GM21528 (cell line): ENCODE measurements at regions not wholly inside any gene's neighbourhood (a gene's known extent, or its start where the extent isn't known, plus 50 kb on each side); places are given as distances from the start of the nearest gene placed in this dataset.

ENCODE experiments used
- ATAC-seq: cut with Tn5 transposase; IDR thresholded peaks from one replicate; pipeline ENCODE4 v1.9.1; 2021; ENCODE audit warnings: mild to moderate bottlenecking, moderate library complexity; ENCODE audit not compliant: unreplicated experiment, low FRiP score

GRCh38 chr12:69092137-69092536 is 147.2 kb upstream of the CPSF6 start:
- no peak for ATAC-seq

DNA sequence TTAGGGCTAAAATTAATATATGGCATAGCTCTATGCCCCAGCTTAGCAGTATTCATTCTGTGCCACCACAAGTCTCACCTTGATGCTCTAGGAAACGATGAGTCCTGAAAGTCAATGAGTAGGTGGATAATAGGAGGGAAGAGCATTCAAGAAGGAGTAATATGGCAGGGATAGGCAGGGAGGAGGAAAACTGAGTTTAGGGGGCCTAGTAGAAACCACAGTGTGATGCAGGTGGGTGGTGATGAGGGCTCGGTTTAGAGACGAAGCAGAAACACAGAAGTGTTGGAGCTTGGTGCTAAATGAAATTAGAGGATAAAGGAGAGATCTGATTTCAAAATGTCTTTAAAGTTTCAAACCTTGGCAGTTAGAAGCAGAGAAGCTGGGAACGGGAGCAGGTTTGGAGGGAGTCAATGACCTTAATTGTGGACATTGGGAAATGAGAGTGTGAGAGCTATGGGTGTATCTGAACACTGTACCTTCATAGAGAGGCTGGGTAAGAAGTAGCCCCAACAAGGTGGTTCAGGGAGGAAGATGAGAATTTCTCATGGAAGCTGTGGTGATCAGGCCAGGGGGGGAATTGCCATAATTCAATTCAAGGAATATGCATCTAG is 144.7 kb upstream of the CPSF6 start:
- ATAC-seq: no peak

DNA sequence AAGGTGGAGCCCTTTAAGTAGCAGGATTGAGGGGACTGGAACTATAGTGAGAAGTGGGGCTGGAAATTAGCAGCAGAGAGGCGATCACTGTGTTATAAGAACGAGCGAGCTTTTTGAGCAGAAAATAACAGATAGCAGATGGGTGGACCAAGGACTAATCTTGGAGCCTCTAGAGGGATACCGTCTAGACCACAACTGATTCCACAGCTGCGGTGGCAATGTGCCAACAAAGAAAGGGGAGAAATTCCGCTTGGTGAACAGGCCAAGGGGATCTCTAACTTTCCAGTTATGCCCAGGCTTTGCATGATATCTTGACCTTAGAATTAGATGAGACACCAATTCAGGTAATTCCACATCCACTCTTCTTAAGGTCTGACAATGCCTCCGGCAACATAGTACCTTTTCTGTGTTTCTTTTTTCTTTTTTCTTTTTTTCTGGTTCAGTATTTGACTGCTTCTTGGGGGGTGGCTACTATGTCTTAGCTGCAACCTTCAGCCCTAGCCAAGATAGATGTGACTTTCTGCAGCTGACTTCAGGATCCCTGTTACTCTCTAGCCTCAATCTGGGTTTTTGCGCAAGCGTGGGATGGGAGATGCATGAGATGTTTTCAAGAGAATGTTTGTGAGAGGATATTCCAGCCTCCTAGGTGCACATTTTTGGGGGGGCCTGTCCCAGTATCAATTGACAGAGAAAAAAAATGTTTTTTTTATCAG is 143.4 kb upstream of the CPSF6 start:
- ATAC-seq: no peak

DNA sequence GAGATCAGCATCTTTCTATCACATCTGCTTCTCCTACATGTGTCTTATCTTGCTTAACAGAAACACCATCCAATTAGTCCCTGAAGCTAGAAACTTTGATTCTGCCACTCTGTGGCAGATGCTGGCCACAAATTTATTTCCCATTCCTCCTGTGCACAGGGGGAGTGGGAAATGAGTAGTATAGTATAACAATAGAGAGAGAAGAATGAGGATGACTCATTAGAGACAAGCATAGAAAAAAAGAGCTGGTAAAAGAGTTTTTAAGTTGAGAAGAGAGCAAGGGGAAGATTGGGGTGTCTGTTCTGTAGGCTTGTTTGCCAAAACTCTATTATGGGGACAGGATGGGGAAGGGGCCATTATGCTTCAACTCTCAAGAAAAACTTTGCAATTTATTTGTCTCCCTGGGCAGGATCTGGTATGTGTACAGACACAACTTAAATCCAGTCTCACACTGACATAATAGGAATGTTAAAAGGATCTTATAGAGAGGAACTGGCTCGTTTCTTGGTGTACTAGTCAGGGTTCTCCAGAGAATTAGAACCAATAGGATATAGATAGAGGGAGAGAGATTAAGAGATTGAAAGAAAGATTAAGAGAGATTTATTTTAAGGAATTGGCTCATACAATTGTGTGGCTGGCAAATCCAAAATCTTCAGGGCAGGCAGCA is 142.6 kb upstream of the CPSF6 start:
- no peak for ATAC-seq

GRCh38 chr12:69097619-69098368 is 141.6 kb upstream of the CPSF6 start:
- no peak for ATAC-seq

GRCh38 chr12:69099201-69099837 is 140.1 kb upstream of the CPSF6 start:
- no peak for ATAC-seq

GRCh38 chr12:69101505-69101904 is 137.9 kb upstream of the CPSF6 start:
- ATAC-seq: no peak

DNA sequence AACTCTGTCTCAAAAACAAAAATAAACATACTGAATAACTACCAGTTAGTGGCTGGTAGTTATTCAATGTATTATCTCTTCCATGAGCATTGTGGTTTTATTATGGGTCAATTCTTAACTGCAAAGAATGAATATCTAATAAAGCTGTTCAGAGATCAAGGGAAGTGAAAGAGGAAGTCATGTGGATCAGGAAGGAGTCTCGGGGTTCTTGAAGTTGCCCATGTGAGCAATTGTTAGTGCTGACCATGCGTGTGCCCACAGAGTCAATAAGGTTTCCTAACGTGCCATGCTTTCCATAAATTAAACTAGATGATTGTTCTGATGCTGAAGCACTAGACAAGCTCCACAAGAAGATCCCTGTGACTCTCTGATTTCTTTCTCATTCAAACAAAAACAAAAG is 136.5 kb upstream of the CPSF6 start:
- ATAC-seq: no peak

DNA sequence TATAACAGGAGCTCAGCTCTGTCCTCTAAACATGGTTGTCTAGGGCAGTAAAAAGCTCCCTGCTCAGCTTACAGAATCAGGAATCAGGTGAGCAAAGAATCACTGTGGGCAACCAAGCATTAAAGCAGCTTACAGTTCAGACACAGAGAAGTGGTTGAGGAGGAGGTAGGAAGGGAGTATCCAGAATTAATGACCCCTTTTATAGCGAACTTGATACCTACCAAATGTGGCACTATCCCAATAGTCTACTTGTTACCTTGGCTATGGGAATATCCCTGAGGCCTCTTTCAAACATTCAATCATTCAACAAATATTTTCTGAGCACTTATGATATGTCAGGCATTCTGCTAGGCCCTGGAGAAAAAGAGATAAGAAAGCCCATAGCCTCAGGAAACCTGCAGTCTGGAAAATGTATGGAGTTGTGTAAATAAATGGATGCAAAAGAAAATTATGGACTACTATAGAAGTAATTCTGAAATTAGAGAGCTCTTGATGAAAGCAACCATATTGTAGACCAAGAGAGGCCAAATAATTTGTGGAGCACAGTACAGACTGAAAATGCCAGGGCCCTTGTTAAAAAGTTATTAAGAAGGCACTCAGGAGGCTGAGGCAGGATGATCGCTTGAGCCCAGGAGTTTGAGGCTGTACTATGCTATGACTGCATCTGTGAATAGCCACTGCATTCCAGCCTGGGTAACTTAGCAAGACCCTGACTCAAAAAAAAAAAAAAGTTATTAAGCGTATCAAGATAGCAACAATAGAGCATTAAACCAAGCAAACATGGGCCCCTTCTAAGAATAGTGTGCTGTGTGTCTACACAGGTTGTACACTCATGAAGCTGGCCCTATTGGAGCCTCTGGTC is 134.0 kb upstream of the CPSF6 start:
- no peak for ATAC-seq

- no peak for ATAC-seq
These were observed 132.8 kb upstream of the CPSF6 start for GRCh38 chr12:69106482-69107118.

GRCh38 chr12:69107541-69107940 is 131.8 kb upstream of the CPSF6 start:
- no peak for ATAC-seq

DNA sequence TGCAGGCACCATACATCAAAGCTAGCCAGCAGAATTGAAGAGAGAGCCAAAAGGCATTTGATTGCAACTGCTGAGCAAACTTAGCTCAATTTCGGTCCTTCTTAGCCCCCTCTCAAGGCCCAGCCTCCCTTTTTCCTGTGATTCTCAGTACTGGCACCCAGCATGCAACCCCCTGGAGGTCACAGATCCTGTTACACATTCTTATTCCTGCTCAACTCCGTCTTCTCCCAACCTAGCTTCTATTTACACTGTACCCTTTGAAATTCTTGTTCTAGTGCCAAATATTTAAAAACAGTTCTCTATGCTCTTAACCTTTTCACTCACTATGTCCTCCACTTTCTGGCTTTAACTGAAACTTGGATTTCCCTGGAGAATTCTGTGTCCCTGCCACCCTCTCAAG is 131.3 kb upstream of the CPSF6 start:
- no peak for ATAC-seq

DNA sequence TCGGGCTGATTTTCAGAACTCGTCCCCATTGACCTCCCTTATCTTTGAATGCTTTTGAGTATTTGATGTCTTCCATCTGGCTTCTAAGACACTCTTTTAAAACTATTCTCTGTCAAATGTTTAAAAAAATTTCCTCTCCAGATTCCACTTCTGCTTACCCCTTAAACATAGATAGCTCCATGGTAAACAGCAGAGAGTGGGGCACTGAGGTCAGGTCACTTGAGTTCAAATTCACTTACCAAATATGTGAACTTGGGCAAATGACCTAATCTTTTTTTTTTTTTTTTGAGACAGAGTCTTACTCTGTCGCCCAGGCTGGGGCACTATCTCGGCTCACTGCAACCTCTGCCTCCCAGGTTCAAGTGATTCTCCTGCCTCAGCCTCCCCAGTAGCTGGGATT is 126.8 kb upstream of the CPSF6 start:
- no peak for ATAC-seq

DNA sequence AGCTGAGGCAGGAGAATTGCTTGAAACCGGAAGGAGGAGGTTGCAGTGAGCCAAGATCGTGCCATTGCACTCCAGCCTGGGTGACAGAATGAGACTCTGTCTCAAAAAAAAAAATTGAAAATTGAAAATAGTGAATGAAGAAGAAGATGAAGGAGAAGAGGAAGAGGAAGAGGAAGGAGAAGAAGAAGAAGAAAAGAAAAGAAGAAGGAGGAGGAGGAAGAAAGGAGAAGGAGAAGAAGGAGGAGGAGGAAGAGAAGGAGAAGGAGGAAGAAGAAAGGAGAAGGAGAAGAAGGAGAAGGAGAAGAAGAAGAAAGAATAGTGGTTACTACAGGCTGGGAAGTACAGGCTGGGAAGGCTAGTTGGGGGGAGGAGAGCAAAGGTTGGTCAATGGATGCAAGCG is 124.3 kb upstream of the CPSF6 start:
- ATAC-seq: no peak

DNA sequence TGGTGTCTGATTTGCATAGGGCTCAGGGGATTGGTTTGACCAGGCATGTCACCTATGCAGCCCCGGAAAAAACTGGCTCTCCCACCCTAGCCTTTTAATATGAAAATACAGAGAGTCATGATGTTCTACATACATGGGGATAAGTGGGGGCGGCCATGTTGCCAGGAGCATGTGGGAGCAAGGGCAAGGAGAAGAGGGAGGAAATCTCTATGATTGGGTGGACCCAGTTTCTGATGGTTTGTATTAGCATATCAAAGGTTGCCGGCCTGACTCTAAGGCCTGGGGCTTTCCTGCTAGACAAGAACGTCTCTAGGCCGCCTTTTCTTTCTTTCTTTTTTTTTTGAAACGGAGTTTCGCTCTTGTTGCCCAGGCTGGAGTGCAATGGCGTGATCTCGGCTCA is 123.4 kb upstream of the CPSF6 start:
- ATAC-seq: no peak

DNA sequence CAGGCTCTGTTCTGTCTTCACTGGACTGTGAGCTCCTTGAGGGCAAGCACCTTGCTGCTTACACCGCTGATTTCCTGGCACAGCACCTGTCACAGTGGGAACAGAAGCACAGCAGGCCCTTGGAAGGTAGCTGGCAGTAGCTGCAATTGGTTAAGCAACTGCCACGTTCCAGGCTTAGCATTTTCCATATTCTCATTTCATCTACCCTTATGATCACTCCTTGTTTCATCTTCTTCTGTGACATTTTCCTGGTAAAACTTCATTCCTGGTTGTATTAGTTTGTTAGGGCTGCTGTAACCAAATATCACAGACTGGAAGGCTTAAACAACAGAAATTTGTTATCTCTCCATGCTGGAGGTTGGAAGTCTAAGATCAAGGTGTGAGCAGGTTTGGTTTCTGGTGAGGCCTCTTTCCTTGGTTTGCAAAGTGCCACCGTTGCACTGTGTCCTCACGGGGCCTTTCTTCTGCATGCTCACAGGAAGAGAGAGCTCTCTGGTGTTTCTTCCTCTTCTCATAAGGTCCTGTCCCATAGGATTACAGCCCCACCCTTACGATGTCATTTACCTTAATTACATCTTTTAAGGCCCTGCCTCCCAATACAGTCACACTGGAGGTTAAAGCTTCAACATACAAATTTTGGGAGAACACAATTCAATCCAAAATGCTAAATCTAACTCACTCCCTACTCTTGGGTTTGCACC is 121.7 kb upstream of the CPSF6 start:
- ATAC-seq: no peak

DNA sequence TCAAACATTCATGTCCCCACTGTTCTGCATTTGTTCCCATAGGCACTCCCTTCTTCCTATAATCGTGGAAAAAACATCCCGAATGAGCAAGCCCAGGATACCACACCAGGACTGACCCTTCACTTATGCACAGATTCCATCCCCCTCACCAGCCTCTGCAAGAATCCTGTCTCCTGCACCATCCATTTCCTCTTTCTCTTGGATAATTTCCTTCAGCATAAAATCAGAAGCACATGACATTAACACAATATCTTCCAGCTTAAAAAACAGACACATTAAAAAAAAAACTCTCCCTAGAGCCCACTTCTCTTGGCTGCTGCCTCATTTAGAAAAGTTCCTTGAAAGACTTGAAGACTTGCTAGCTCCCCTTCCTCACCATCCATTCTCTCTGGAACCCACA is 120.9 kb upstream of the CPSF6 start:
- no peak for ATAC-seq

- no peak for ATAC-seq
These were observed 119.6 kb upstream of the CPSF6 start for GRCh38 chr12:69119770-69120169.

DNA sequence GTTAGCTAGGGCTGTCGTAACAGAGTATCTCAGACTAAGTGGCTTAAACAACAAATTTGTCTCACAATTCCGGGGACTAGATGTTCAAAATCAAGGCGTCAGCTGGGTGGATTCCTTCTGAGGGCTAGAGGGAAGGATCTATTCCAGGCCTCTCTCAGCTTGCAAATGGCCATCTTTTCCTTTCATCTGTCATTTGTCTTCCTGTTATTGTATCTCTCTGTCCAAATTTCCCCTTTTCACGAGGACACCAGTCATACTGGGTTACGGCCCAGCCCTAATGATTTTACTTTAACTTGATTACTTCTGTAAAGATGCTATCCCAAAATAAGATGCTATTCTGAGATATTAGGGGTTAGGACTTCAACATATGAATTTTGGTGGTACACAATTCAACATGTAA is 119.0 kb upstream of the CPSF6 start:
- no peak for ATAC-seq
